Myocyte (in vitro differentiated cells): ENCODE measurements at regions not wholly inside any gene's neighbourhood (a gene's known extent, or its start where the extent isn't known, plus 50 kb on each side); places are given as distances from the start of the nearest gene placed in this dataset.

Source experiments
- DNase-seq: peaks from one replicate; pipeline ENCODE4 v3.0.0-alpha.2; 2012; ENCODE audit warnings: low read depth

- DNase-seq: no peak
Observed at GRCh38 chr7:51701935-51702334, 385.3 kb upstream of the COBL start.

GRCh38 chr7:51700593-51701215 lies 384.1 kb upstream of the COBL start:
- DNase-seq: no peak

- DNase-seq: no peak
Observed at GRCh38 chr7:51693258-51693657, 376.6 kb upstream of the COBL start.

GRCh38 chr7:51689547-51689946 lies 372.9 kb upstream of the COBL start:
- no peak for DNase-seq

- DNase-seq: no peak
Observed at GRCh38 chr7:51685794-51686193, 369.2 kb upstream of the COBL start.

GRCh38 chr7:51680594-51681399 lies 364.2 kb upstream of the COBL start:
- DNase-seq: no peak

GRCh38 chr7:51679358-51679757 lies 362.7 kb upstream of the COBL start:
- no peak for DNase-seq

GRCh38 chr7:51666751-51667150 lies 350.1 kb upstream of the COBL start:
- no peak for DNase-seq

- DNase-seq: no peak
Observed at GRCh38 chr7:51666266-51666665, 349.7 kb upstream of the COBL start.

GRCh38 chr7:51665045-51665780 lies 348.6 kb upstream of the COBL start:
- DNase-seq: no peak

GRCh38 chr7:51660516-51660915 lies 343.9 kb upstream of the COBL start:
- no peak for DNase-seq

GRCh38 chr7:51658684-51659083 lies 342.1 kb upstream of the COBL start:
- DNase-seq: no peak

- DNase-seq: no peak
Observed at GRCh38 chr7:51647931-51648351, 331.3 kb upstream of the COBL start.

GRCh38 chr7:51647486-51647885 lies 330.9 kb upstream of the COBL start:
- no peak for DNase-seq

GRCh38 chr7:51645702-51646298 lies 329.2 kb upstream of the COBL start:
- no peak for DNase-seq

GRCh38 chr7:51645255-51645654 lies 328.6 kb upstream of the COBL start:
- no peak for DNase-seq

GRCh38 chr7:51644216-51644615 lies 327.6 kb upstream of the COBL start:
- DNase-seq: no peak

GRCh38 chr7:51640841-51641240 lies 324.2 kb upstream of the COBL start:
- DNase-seq: no peak

GRCh38 chr7:51639661-51640334 lies 323.2 kb upstream of the COBL start:
- no peak for DNase-seq

- DNase-seq: no peak
Observed at GRCh38 chr7:51636503-51636902, 319.9 kb upstream of the COBL start.

- no peak for DNase-seq
Observed at GRCh38 chr7:51635775-51636174, 319.2 kb upstream of the COBL start.
